OCI-LY1 (cell line): ENCODE measurements at regions not wholly inside any gene's neighbourhood (a gene's known extent, or its start where the extent isn't known, plus 50 kb on each side); places are given as distances from the start of the nearest gene placed in this dataset.

Experiments
- EZH2 ChIP-seq: fragments of 200-600 bp; sonication (generic), shearing (Covaris generic); IDR thresholded peaks from 2 replicates; pipeline ENCODE4 v1.8.0; 2017; ENCODE audit warnings: borderline replicate concordance, mixed run types, mild to moderate bottlenecking, antibody characterized with exemption, low read length, moderate library complexity, mixed read lengths
- TF ChIP-seq, protein P1 (sequence below): fragments of 200-600 bp; sonication (generic), shearing (Covaris generic); IDR thresholded peaks from 2 replicates; pipeline ENCODE4 v1.5.1; 2017; ENCODE audit warnings: mild to moderate bottlenecking, antibody characterized with exemption, low read length, moderate library complexity, mixed read lengths

DNA sequence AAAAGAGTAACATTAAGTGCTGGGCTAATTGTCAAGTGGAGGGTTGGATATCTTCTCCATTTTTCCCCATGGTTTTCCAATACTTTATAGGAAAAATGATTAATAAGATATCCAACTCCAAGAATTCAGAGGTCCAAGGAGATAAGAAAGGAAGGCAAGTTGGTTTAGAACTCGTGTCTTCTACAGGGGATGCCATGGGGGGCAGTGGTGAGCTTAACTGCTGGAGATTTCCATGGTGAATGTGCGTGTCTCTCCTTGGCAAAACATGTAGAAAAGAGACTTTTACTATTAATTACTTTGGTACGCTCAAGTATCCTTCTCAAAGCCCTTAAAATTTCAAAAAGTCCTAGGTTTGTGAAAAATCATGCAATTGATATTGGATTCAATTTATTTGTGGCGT, 982.9 kb upstream of the RBFOX1 start:
- TF ChIP-seq EZH2 = no peak
- TF ChIP-seq, protein P1, sequence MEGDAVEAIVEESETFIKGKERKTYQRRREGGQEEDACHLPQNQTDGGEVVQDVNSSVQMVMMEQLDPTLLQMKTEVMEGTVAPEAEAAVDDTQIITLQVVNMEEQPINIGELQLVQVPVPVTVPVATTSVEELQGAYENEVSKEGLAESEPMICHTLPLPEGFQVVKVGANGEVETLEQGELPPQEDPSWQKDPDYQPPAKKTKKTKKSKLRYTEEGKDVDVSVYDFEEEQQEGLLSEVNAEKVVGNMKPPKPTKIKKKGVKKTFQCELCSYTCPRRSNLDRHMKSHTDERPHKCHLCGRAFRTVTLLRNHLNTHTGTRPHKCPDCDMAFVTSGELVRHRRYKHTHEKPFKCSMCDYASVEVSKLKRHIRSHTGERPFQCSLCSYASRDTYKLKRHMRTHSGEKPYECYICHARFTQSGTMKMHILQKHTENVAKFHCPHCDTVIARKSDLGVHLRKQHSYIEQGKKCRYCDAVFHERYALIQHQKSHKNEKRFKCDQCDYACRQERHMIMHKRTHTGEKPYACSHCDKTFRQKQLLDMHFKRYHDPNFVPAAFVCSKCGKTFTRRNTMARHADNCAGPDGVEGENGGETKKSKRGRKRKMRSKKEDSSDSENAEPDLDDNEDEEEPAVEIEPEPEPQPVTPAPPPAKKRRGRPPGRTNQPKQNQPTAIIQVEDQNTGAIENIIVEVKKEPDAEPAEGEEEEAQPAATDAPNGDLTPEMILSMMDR = no peak
